HG02759 (cell line): ENCODE measurements at regions not wholly inside any gene's neighbourhood (a gene's known extent, or its start where the extent isn't known, plus 50 kb on each side); places are given as distances from the start of the nearest gene placed in this dataset.

Source experiments
- ATAC-seq: cut with Tn5 transposase; IDR thresholded peaks from one replicate; pipeline ENCODE4 v1.9.1; 2021; ENCODE audit warnings: mild to moderate bottlenecking, moderate library complexity; ENCODE audit not compliant: unreplicated experiment

DNA sequence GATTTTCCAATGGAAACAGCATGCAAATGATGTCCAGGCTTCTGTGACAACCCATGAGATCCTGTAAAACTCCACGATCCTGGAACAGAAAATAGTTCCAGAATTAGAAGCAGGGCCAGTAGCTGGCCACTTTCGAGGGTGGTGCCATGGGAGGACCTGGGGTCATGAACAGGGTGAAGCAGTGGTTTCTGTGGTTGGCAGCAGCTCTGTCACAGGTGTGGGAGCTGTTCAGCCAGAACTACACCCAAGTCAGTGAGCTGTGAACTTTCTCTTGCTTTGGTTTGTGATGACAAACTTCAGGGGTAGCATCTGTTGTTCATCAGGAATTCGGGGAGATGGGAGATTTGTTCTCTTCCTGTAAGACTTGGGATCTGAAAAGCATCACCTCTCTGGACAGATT, 314.4 kb upstream of the NT5C1B start:
- ATAC-seq: peak; percentile 98

GRCh38 chr2:18901242-18901641, 311.9 kb upstream of the NT5C1B start:
- ATAC-seq: no peak

DNA sequence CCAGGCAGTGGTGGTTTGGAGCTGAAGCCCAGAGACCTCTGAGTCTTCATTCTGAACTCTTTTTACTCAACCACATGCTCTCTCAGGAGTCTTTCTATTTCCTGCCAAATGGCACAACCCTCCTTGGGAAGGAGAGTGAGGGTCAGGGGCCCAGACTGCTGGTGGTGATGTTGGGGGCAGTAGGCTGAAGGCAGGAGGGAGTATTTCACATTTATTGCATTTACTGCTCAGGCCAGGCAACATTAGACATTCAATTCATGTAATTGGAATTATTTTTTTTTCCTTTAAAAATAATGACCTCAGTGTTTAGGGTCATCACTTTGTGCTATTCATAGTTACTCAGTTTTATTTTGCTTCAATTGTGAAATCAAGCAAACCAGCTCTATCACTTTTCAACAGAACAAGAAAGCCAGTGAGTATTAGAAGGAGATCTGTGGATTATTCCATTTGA, 311.3 kb upstream of the NT5C1B start:
- no peak for ATAC-seq

GRCh38 chr2:18899725-18900124, 310.4 kb upstream of the NT5C1B start:
- no peak for ATAC-seq

- ATAC-seq: no peak
Observed at GRCh38 chr2:18898271-18898670, 308.9 kb upstream of the NT5C1B start.

GRCh38 chr2:18896125-18896764, 306.9 kb upstream of the NT5C1B start:
- ATAC-seq: no peak

DNA sequence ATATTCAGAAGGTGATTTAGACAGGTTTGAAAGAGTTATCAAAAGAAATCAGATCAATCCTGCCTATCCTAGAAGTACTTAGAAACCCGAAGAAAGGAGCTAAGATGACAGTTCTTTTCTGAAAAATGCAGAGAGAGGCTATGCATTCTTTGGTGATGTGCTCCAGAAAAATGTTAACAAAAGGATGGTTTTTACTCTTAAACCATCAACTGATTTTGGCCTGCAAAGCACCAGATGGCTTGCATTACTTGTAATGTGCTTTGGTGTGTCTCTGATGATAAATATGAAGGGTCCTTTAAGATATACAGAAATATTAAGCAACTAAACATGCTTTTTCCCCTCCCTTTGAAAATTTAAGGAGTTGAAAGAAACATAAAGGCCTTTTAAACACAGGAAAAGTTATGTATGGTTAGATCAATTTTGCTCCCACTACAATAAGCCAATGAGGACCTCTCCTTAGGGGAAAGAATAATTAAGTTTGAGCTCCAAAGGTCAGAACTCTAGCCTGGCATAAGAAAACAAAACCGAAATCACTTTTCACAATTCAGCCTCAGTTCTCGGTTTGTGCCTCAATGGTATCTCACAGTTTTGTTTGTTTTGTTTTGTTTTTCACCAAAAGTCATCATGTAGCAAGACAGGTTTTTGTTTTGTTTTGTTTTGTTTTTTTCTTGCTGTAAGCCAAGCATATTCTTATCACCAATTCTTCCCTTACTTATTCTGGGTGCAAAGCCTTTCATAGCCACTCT, 302.4 kb upstream of the NT5C1B start:
- no peak for ATAC-seq

DNA sequence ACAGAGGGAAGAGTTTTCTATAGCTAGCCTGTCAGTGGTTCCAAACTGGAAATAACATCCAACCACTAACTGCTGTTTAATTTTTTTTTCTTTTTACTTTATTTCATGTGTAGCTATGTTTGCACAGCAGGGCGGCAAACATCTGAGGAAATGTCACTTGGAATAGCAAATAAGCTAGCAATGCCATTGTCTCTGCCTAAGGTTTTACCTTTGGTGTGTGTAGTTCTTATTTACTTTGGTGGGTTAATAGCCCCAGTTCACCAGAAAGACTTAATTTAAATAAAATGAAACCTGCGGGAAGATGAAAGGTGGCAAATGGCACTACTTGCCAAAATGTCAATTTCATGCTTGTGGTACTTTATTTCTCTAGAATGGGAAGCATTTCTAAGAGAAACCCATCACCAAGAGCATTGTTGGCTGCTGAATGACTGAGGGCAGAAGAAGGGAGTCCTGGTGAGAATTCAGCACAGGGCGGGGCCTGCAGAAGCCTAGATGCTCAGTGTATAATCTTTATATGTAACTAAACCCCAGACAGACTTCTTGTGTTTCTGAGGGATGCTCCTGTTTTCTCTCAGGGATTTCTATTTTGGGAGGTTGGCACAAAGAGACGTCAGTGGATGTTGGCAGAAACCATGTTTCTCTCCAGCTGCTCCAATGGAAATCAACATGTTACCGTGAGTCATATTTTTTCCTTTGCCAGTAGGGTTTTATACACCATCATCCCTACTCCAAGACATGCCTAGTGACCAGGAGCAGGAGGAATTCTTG, 300.4 kb upstream of the NT5C1B start:
- ATAC-seq: no peak

GRCh38 chr2:18885457-18885856, 296.1 kb upstream of the NT5C1B start:
- no peak for ATAC-seq

GRCh38 chr2:18883616-18884456, 294.5 kb upstream of the NT5C1B start:
- no peak for ATAC-seq

GRCh38 chr2:18871430-18871829, 282.1 kb upstream of the NT5C1B start:
- no peak for ATAC-seq

- ATAC-seq: no peak
Observed at GRCh38 chr2:18870307-18870706, 280.9 kb upstream of the NT5C1B start.

- no peak for ATAC-seq
Observed at GRCh38 chr2:18861951-18862350, 272.6 kb upstream of the NT5C1B start.

GRCh38 chr2:18860179-18860578, 270.8 kb upstream of the NT5C1B start:
- no peak for ATAC-seq

GRCh38 chr2:18856765-18857164, 267.4 kb upstream of the NT5C1B start:
- ATAC-seq: no peak

- ATAC-seq: no peak
Observed at GRCh38 chr2:18855027-18855426, 265.7 kb upstream of the NT5C1B start.

- peak; percentile 66 for ATAC-seq
Observed at GRCh38 chr2:18849841-18850578, 260.6 kb upstream of the NT5C1B start.

DNA sequence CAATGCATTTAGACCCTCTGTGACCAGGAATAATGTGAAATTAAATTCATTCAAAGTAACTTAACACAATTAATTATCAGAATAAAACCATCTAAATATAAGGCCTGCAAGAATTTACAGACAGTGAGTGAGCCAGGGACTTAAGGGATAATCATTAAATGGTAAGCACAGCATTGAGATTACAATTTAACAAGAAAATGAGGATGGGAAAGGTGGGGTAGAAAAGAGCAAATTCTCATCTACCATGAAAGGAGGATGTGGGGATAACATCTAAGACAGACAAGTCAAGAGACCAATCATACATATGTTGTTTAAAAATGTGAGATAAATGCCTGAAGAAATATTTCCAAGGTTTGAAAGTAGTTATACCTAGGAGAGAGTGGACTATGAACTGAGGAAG, 259.3 kb upstream of the NT5C1B start:
- no peak for ATAC-seq

GRCh38 chr2:18845854-18846445, 256.6 kb upstream of the NT5C1B start:
- ATAC-seq: no peak

DNA sequence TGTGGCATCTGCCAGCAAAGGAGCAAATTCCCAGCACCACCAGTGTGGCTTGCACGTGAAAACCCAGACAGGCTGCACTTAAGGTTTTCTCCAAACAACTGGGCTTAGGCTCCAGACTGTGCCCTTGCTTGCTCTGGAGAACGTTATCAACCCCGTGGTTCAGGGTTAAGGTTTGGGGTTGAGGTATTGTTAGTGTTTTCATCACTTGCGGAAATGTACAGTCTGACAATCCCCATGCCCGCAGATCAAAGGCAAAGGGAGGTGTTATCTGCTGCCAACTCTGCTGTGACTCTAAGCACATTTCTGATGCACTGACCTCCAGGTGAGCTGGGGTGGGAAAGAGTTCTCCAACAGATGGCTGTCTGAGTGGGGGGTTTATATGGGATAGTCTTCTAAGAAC, 253.5 kb upstream of the NT5C1B start:
- no peak for ATAC-seq
